SU-DHL-6 (cell line): ENCODE measurements at regions not wholly inside any gene's neighbourhood (a gene's known extent, or its start where the extent isn't known, plus 50 kb on each side); places are given as distances from the start of the nearest gene placed in this dataset.
A peak's percentile ranks its signal among the peaks of the same experiment; 100 is the strongest.

Experiments
- H2AFZ ChIP-seq: fragments of 200-600 bp; sonication (generic); 2 replicates; pipeline ENCODE4 v1.6.1; 2014; ENCODE audit warnings: low read depth, mild to moderate bottlenecking, moderate library complexity, mixed read lengths, antibody characterized with exemption, low read length; ENCODE audit not compliant: severe bottlenecking
- H3F3A ChIP-seq: fragments of 200-600 bp; shearing (Covaris generic); 2 replicates; pipeline ENCODE4 v1.6.0; 2016; ENCODE audit warnings: antibody characterized with exemption, mild to moderate bottlenecking; ENCODE audit not compliant: insufficient read depth
- H3K27ac ChIP-seq: fragments of 200-600 bp; sonication (generic); 2 replicates; pipeline ENCODE4 v1.5.1; 2016; ENCODE audit warnings: low read depth, mild to moderate bottlenecking, low read length, moderate library complexity, mixed read lengths
- H3K27me3 ChIP-seq: fragments of 200-600 bp; sonication (generic), shearing (Covaris generic); 2 replicates; pipeline ENCODE4 v1.6.0; 2014; ENCODE audit warnings: mild to moderate bottlenecking, low read length
- H3K36me3 ChIP-seq: fragments of 200-600 bp; sonication (generic); 2 replicates; pipeline ENCODE4 v1.6.1; 2014; ENCODE audit warnings: mild to moderate bottlenecking, low read length, mixed read lengths
- H3K4me2 ChIP-seq: fragments of 300-600, 200-600 bp; shearing (Covaris generic), sonication (generic); 2 replicates; pipeline ENCODE4 v1.6.0; 2014; ENCODE audit warnings: low read length, low read depth, mild to moderate bottlenecking; ENCODE audit not compliant: poor library complexity, severe bottlenecking
- H3K4me3 ChIP-seq: fragments of 200-600 bp; sonication (generic); 2 replicates; pipeline ENCODE4 v1.5.1; 2014; ENCODE audit warnings: antibody characterized with exemption, low read length, mild to moderate bottlenecking, mixed read lengths; ENCODE audit not compliant: insufficient read depth, poor library complexity, severe bottlenecking
- H3K79me2 ChIP-seq: fragments of 200-600 bp; sonication (generic); 2 replicates; pipeline ENCODE4 v1.6.1; 2014; ENCODE audit warnings: mild to moderate bottlenecking, low read length, moderate library complexity; ENCODE audit not compliant: insufficient read depth
- H3K9ac ChIP-seq: fragments of 200-600 bp; sonication (generic); 2 replicates; pipeline ENCODE4 v1.7.0; 2014; ENCODE audit warnings: mild to moderate bottlenecking, low read length
- H3K9me2 ChIP-seq: fragments of 200-600 bp; sonication (generic); replicated peaks from 2 replicates; pipeline ENCODE4 v1.6.1; 2014; ENCODE audit warnings: low read length; ENCODE audit not compliant: insufficient read depth
- H3K9me3 ChIP-seq: fragments of 200-600 bp; sonication (generic); 2 replicates; pipeline ENCODE4 v1.6.1; 2014; ENCODE audit warnings: low read length, mixed read lengths; ENCODE audit not compliant: insufficient read depth
- H4K20me1 ChIP-seq: fragments of 200-600 bp; sonication (generic); 2 replicates; pipeline ENCODE4 v1.6.1; 2014; ENCODE audit warnings: low read depth, mild to moderate bottlenecking, antibody characterized with exemption, low read length, moderate library complexity, mixed read lengths
- EZH2phosphoT487 ChIP-seq: fragments of 200-600 bp; sonication (generic), shearing (Covaris generic); conservative IDR thresholded peaks from 2 replicates; pipeline ENCODE4 v1.6.1; 2018; ENCODE audit warnings: mild to moderate bottlenecking, antibody characterized with exemption, low read length, moderate library complexity, mixed read lengths
- TF ChIP-seq, protein P1 (sequence below): fragments of 200-600 bp; sonication (generic); IDR thresholded peaks from one replicate; pipeline ENCODE4 v1.5.1; 2017; ENCODE audit warnings: antibody characterized with exemption, mild to moderate bottlenecking, low read length, moderate library complexity; ENCODE audit not compliant: insufficient read depth, poor library complexity, severe bottlenecking

DNA sequence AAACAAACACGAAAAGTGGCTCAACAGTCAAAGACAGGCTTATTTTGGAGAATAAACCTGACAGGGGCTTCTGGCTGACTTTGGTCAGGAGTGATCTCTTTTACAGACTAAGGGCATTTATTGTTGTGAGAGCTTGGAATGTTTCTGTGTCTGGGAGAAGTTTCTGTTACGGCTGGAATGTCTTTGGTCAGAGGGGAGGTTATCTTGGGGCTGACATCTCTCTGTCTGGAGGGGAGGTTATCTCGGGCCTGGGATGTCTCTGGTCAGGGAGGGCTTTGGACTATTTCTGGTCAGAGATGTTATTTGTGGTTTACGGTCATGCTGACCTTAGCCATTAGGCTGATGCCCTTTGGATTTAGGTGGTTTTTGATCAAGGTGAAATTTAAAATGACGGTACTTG, 345.5 kb upstream of the FSIP2 start:
- H3F3A ChIP-seq: no peaks in the 10 kb centered on the region
- H3K79me2 ChIP-seq: no peaks in the 10 kb centered on the region
- TF ChIP-seq, protein P1, sequence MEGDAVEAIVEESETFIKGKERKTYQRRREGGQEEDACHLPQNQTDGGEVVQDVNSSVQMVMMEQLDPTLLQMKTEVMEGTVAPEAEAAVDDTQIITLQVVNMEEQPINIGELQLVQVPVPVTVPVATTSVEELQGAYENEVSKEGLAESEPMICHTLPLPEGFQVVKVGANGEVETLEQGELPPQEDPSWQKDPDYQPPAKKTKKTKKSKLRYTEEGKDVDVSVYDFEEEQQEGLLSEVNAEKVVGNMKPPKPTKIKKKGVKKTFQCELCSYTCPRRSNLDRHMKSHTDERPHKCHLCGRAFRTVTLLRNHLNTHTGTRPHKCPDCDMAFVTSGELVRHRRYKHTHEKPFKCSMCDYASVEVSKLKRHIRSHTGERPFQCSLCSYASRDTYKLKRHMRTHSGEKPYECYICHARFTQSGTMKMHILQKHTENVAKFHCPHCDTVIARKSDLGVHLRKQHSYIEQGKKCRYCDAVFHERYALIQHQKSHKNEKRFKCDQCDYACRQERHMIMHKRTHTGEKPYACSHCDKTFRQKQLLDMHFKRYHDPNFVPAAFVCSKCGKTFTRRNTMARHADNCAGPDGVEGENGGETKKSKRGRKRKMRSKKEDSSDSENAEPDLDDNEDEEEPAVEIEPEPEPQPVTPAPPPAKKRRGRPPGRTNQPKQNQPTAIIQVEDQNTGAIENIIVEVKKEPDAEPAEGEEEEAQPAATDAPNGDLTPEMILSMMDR: no peak
- TF ChIP-seq EZH2phosphoT487: no peak
- no peaks in the 10 kb centered on the region for H3K27me3 ChIP-seq
- no peaks in the 10 kb centered on the region for H3K36me3 ChIP-seq
- H3K9ac ChIP-seq: no peak overlapping the region
- H3K9me3 ChIP-seq: peaks cover 13% of the 10 kb centered on the region; the same call in 1 of the 2 replicates
- H3K4me2 ChIP-seq: no peak overlapping the region
- no peak overlapping the region for H3K4me3 ChIP-seq
- H3K27ac ChIP-seq: no peak overlapping the region
- no peaks in the 10 kb centered on the region for H3K9me2 ChIP-seq
- H4K20me1 ChIP-seq: no peaks in the 10 kb centered on the region
- peak overlapping the region; percentile 48 for H2AFZ ChIP-seq

DNA sequence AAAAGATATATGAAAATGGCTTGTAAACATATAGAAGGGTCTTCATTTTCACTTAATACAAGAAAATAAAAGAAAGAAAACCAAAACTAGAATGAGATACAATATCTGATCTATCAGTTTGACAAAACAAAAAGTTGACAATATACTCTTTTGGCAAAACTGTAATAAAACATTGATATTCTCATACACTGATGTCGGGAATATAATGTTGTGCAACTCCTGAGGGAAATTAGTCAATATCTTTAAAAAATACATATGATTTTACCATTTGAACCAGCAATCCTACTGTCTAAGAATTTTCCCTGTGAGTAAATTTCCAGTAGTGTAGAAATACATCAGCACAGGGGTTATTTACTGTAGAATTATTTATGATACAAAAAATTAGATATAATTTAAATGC, 336.1 kb upstream of the FSIP2 start:
- H3K27me3 ChIP-seq: no peaks in the 10 kb centered on the region
- no peak overlapping the region for H3K4me3 ChIP-seq
- no peaks in the 10 kb centered on the region for H3K9me2 ChIP-seq
- peaks cover under 1% of the 10 kb centered on the region; the same call in 1 of the 2 replicates for H3K9me3 ChIP-seq
- H3F3A ChIP-seq: no peaks in the 10 kb centered on the region
- H2AFZ ChIP-seq: no peak overlapping the region
- no peaks in the 10 kb centered on the region for H3K79me2 ChIP-seq
- no peak overlapping the region for H3K9ac ChIP-seq
- no peak overlapping the region for H3K4me2 ChIP-seq
- no peak overlapping the region for H3K27ac ChIP-seq
- TF ChIP-seq, protein P1: no peak
- TF ChIP-seq EZH2phosphoT487: no peak
- no peaks in the 10 kb centered on the region for H3K36me3 ChIP-seq
- H4K20me1 ChIP-seq: no peaks in the 10 kb centered on the region

DNA sequence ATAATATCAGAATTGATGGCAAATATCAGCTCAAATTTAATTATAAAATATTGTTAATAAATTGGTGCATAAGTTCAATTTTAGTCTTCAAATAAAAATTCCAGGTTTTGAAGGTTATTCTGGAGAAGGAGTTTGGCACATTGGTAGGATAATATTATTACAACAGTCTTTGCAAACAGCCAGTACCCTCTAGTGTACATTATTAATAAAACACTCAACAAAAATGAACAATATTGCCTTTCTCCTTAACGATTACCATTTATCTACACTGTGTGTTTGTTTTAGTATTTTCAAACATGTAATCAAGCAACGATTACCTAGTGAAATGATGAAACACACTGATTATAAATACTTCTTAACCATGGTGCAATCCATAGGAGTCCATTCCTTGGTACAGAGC, 334.0 kb upstream of the FSIP2 start:
- H3K4me3 ChIP-seq: no peak overlapping the region
- H3K79me2 ChIP-seq: no peaks in the 10 kb centered on the region
- no peaks in the 10 kb centered on the region for H3K9me2 ChIP-seq
- no peaks in the 10 kb centered on the region for H3K27me3 ChIP-seq
- no peak overlapping the region for H3K4me2 ChIP-seq
- H3F3A ChIP-seq: no peaks in the 10 kb centered on the region
- no peak overlapping the region for H2AFZ ChIP-seq
- no peaks in the 10 kb centered on the region for H3K36me3 ChIP-seq
- H3K9ac ChIP-seq: no peak overlapping the region
- no peak overlapping the region for H3K27ac ChIP-seq
- H3K9me3 ChIP-seq: no peaks in the 10 kb centered on the region
- no peaks in the 10 kb centered on the region for H4K20me1 ChIP-seq
- TF ChIP-seq, protein P1: no peak
- no peak for TF ChIP-seq EZH2phosphoT487

DNA sequence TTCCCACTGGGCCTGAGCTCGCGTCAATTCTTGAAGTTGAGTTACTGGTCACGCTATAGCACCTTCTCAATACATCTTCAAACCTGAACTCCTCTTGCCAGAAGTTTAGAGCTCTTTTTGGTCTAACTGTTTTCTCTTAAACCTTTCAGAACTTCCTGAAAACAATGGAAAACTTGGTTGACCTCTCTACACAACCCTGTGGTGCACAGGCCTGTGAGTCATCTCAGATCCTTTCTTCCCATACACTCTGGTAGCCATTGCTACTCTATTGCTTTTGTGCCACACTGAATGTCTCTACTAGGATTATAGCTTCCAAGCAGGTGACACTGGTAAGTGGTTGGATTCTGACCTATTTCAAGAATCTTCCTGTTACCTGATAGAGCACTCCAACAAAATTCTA, 321.5 kb upstream of the FSIP2 start:
- Histone ChIP-seq H3K4me2 (no peak overlapping the region), H3F3A (no peaks in the 10 kb centered on the region), H3K79me2 (no peaks in the 10 kb centered on the region), H3K9me2 (no peaks in the 10 kb centered on the region), H3K9me3 (no peaks in the 10 kb centered on the region), H4K20me1 (no peaks in the 10 kb centered on the region), H3K9ac (no peak overlapping the region), H2AFZ (no peak overlapping the region), H3K27me3 (no peaks in the 10 kb centered on the region), H3K36me3 (no peaks in the 10 kb centered on the region), H3K4me3 (no peak overlapping the region), H3K27ac (no peak overlapping the region)
- TF ChIP-seq, protein P1: no peak
- no peak for TF ChIP-seq EZH2phosphoT487
